ENCODE measurements at regions not wholly inside any gene's neighbourhood (a gene's known extent, or its start where the extent isn't known, plus 50 kb on each side); places are given as distances from the start of the nearest gene placed in this dataset.

DNA sequence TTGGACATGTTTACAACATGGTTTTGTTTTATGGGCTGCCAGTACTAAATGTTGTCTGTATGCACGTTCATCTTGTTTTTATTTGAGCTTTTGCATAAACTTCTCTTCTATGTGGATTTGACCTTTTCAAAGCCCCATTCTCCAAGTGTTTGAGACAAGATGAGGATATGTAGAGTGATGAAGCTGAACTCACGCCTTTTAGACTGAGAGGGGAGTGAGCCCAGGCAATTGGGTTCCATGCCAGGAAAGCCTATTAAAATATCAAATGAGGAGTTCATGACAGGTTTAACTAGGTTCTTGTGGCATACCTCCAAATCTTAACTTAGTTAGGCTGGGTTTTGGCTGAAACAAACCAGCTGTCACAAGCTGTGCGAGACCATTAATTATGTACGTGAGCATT lies 170.4 kb upstream of the LDB2 start:
- TF ChIP-seq POLR2AphosphoS5 (IDR thresholded peaks at IDR 0.05; ENCODE audit: low read depth, low read length) = no peak
- TF ChIP-seq POU2F2 (IDR thresholded peaks at IDR 0.05; ENCODE audit: low read depth, low read length) = no peak
- no peak for TF ChIP-seq POLR2A (IDR thresholded peaks at IDR 0.05; ENCODE audit: low read depth, low read length)
- no peak for TF ChIP-seq SPI1 (IDR thresholded peaks at IDR 0.05; ENCODE audit: low read depth, low read length)
- no peak for TF ChIP-seq TAF1 (IDR thresholded peaks at IDR 0.05; ENCODE audit: low read depth, low read length)
